ENCODE measurements at regions not wholly inside any gene's neighbourhood (a gene's known extent, or its start where the extent isn't known, plus 50 kb on each side); places are given as distances from the start of the nearest gene placed in this dataset.

- TF ChIP-seq EZH2phosphoT487 (IDR thresholded peaks at IDR 0.05; ENCODE audit: insufficient read depth, low read depth) (no peak), EZH2 (IDR thresholded peaks at IDR 0.05; ENCODE audit: insufficient read depth, poor library complexity, severe bottlenecking) (no peak)
These were observed 241.5 kb upstream of the SATB1 start for GRCh38 chr3:18666655-18667054.

Data from GM23248 (cell line).